Esophagus squamous epithelium (tissue), 5 donors: ENCODE measurements at regions not wholly inside any gene's neighbourhood (a gene's known extent, or its start where the extent isn't known, plus 50 kb on each side); places are given as distances from the start of the nearest gene placed in this dataset.
A peak's percentile ranks its signal among the peaks of the same experiment; 100 is the strongest.

Source experiments
- DNase-seq: peaks from one replicate; lab custom pipeline; 2025; lab: John Stamatoyannopoulos, UW
- H3K27ac ChIP-seq, 4 donors: fragments of 200-600 bp; sonication (generic); one replicate each; pipeline ENCODE4 v1.5.1; 2016 to 2019; ENCODE audit warnings: mild to moderate bottlenecking in 1 of 4
- H3K27me3 ChIP-seq, 4 donors: fragments of 200-600 bp; sonication (generic); 1 replicate in 3 of 4; 2 replicates in 1 of 4; pipeline versions ENCODE4 v1.5.1 to v1.6.0; 2017 to 2021; ENCODE audit warnings: antibody characterized with exemption in 1 of 4
- H3K36me3 ChIP-seq, 3 donors: fragments of 200-600 bp; sonication (generic); one replicate each; pipeline ENCODE4 v1.5.1; 2016 to 2019
- H3K4me1 ChIP-seq, 3 donors: fragments of 200-600 bp; sonication (generic); one replicate each; pipeline ENCODE4 v1.5.1; 2017 to 2019
- H3K4me3 ChIP-seq, 4 donors: fragments of 200-600 bp; sonication (generic); 1 replicate in 3 of 4; 2 replicates in 1 of 4; pipeline ENCODE4 v1.5.1; 2016 to 2019; ENCODE audit warnings: mild to moderate bottlenecking in 2 of 4, moderate library complexity in 1 of 4
- H3K9me3 ChIP-seq, 3 donors: fragments of 200-600 bp; sonication (generic); one replicate each; pipeline ENCODE4 v1.5.1; 2016 to 2019
- POLR2A ChIP-seq, 4 donors: fragments of 450-650 bp; IDR thresholded peaks; one replicate each; pipeline ENCODE4 v1.6.1; 2017; ENCODE audit warnings: antibody characterized with exemption in 4 of 4, mild to moderate bottlenecking in 4 of 4, moderate library complexity in 3 of 4
- WGBS, 2 donors: methylation state at CpG; one replicate each; pipeline ENCODE4 v1.1.5; 2018; 5-methylcytosine and 5-hydroxymethylcytosine counted together
- intact Hi-C: fragments of 100-400 bp; cut with DNase I; formaldehyde crosslinking; loops from one replicate; pipeline ENCODE4 v1.15.0; 2022
- TF ChIP-seq, protein P1 (sequence below), 6 experiments: fragments of 450-650 bp in 4 of 6; fragments of 200-600 bp in 2 of 6; sonication (generic) in 2 of 6; IDR thresholded peaks; one replicate each; pipeline ENCODE4 v1.5.1; 2016 to 2019; ENCODE audit warnings: antibody characterized with exemption in 6 of 6, mild to moderate bottlenecking in 4 of 6, moderate library complexity in 4 of 6
- donor health status: DM: yes; HTN: yes; CAD: no.

DNA sequence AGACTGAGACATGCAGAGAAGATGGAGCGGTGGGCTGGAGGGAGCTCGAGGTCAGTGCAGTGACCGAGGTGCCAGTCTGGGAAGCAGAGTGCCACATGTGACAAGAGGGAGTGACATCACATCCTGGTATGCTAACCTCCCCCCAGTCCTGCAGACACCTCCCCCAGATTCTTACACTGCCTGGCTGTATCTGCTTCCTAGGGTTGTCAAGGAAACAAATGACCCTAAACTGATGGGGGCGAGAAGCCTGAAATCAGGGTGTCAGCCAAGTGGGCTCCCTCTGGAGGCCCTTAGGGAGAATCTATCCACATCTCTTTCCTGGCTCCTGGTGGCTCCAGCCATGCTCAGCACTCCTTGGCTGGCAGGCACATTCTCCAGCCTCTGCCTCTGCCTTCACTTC, 316.1 kb upstream of the ZMIZ1 start:
- H3K9me3 ChIP-seq = no peaks in the 10 kb centered on the region
- TF ChIP-seq, protein P1, sequence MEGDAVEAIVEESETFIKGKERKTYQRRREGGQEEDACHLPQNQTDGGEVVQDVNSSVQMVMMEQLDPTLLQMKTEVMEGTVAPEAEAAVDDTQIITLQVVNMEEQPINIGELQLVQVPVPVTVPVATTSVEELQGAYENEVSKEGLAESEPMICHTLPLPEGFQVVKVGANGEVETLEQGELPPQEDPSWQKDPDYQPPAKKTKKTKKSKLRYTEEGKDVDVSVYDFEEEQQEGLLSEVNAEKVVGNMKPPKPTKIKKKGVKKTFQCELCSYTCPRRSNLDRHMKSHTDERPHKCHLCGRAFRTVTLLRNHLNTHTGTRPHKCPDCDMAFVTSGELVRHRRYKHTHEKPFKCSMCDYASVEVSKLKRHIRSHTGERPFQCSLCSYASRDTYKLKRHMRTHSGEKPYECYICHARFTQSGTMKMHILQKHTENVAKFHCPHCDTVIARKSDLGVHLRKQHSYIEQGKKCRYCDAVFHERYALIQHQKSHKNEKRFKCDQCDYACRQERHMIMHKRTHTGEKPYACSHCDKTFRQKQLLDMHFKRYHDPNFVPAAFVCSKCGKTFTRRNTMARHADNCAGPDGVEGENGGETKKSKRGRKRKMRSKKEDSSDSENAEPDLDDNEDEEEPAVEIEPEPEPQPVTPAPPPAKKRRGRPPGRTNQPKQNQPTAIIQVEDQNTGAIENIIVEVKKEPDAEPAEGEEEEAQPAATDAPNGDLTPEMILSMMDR (IDR thresholded peaks at IDR 0.05) = no peak
- no peak for TF ChIP-seq POLR2A (IDR thresholded peaks at IDR 0.05)
- intact Hi-C loops = no loop called here
- 74 to 87% methylated on average over 3 to 4 of the region's 4 CpGs for WGBS, 2 donors
- H3K36me3 ChIP-seq = no peaks in the 10 kb centered on the region
- H3K27ac ChIP-seq = no peak overlapping the region
- no peak overlapping the region for H3K4me3 ChIP-seq
- no peak for DNase-seq
- H3K4me1 ChIP-seq = peaks cover 14 to 19% (median 14%) of the 10 kb centered on the region in 3 donors
- H3K27me3 ChIP-seq = peaks cover 0 to 35% (median 0%) of the 10 kb centered on the region in 4 donors

DNA sequence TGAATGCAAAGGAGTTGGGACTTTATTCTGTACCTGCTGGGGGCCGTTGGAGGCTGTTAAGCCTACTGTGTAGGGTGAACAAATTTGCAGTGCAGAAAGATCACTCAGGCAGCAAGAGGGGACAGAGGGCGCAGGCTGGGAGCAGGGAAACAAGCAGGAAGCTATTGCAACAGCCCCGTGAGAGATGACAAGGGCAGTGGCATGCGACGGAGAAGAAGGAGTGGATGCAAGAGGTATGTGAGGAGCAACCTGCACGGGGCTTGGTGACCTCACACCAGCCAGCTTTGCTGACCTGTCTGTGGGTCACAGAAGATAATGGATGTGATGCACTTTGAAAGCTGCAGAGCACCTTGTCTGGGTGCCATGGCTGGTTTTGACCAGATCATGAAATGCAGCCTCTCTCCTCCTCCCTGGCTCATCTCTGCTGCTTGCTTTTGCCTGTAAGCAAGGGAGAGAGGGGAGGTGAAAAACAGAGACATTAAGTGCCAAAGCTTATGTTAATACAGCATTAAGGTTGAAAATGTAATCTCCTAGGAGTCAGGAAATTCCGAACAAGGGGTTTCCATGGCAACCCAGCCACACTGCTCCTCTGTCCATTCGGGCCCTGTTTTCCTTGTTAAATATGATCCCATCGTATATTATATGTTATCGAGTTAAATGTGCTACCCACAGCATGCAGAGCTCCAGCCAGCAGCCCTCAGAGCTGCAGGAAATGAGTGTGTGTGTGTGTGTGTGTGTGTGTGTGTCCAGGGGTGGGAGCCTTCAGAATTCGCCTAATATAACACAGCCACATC, 314.3 kb upstream of the ZMIZ1 start:
- WGBS, 2 donors = 58 to 60% methylated on average over 10 to 11 of the region's 11 CpGs
- no peak overlapping the region for H3K4me3 ChIP-seq
- intact Hi-C loops = no loop called here
- H3K27ac ChIP-seq = no peak overlapping the region
- TF ChIP-seq, protein P1 (IDR thresholded peaks at IDR 0.05) = no peak
- no peak for TF ChIP-seq POLR2A (IDR thresholded peaks at IDR 0.05)
- H3K9me3 ChIP-seq = no peaks in the 10 kb centered on the region
- DNase-seq = no peak
- no peaks in the 10 kb centered on the region for H3K36me3 ChIP-seq
- H3K27me3 ChIP-seq = peaks cover 0 to 35% (median 0%) of the 10 kb centered on the region in 4 donors
- peaks cover 14 to 23% (median 16%) of the 10 kb centered on the region in 3 donors for H3K4me1 ChIP-seq

DNA sequence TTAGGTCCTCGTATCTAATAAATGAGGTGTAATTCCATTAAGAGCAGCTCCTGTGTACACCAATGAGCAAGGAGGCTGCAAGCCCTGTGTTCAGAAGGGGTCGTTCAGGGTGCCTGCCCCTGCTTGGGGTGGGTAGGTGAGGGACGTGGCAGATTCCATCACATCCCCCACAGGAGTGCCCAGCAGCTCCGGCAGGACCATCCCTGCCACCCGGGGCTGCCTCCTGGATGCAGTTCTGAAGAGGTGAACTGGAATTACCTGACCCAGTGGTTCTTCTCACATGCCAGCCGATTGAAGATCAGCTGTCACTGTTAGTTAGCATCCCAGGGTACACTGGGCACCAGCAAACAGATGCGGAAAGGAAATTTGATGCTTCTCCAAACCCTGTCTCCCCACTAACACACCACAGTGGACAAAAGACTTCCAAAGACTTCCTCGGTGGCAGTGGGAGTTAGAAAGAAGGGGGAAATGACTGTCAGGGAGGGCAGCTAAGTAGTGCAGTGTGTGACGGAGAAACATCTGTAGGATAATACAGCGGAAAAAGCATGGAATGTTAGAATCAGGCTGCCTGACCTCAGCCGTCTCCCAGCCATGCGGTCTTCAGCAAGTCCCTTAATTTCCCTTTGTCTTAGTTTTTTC, 313.6 kb upstream of the ZMIZ1 start:
- Histone ChIP-seq H3K27ac (no peak overlapping the region), H3K4me1 (peaks cover 14 to 23% (median 16%) of the 10 kb centered on the region in 3 donors), H3K4me3 (no peak overlapping the region), H3K36me3 (no peaks in the 10 kb centered on the region), H3K9me3 (no peaks in the 10 kb centered on the region), H3K27me3 (peaks cover 0 to 35% (median 0%) of the 10 kb centered on the region in 4 donors)
- intact Hi-C loops = no loop called here
- no peak for DNase-seq
- 75 to 90% methylated on average over 6 to 7 of the region's 12 CpGs for WGBS, 2 donors
- TF ChIP-seq, protein P1 (IDR thresholded peaks at IDR 0.05) = no peak
- no peak for TF ChIP-seq POLR2A (IDR thresholded peaks at IDR 0.05)

DNA sequence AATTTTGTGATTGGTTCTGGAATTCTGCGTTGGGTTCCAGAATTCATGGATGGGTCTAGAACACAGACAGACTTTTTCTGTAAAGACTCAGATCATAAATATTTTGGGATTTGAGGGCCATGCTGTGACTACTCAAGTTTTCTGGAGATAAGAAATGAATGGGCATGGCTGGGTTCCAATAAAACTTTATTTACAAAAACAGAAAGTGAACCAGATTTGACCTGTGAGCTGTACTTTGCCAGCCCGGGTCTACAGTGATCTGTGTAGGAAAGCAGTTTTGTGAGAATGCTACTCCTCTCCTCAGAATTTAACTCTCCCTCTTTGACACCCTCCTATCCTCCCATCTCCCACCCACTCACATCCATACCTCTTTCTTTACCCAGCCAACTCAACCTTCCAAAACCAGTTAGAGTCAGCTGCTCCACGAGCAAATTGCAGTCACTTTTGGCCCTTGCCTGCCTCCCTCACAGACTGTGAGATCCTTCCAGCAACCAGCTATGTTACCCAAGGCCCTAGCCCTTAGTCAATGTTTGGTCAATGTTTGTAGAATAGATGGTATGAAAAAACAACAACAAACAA, 312.8 kb upstream of the ZMIZ1 start:
- H3K36me3 ChIP-seq = no peaks in the 10 kb centered on the region
- TF ChIP-seq, protein P1 (IDR thresholded peaks at IDR 0.05) = no peak
- TF ChIP-seq POLR2A (IDR thresholded peaks at IDR 0.05) = no peak
- 57 to 73% methylated on average over 3 of the region's 3 CpGs for WGBS, 2 donors
- no peaks in the 10 kb centered on the region for H3K9me3 ChIP-seq
- no peak overlapping the region for H3K4me3 ChIP-seq
- H3K4me1 ChIP-seq = peaks cover 14 to 23% (median 16%) of the 10 kb centered on the region in 3 donors
- intact Hi-C loops = no loop called here
- H3K27me3 ChIP-seq = peaks cover 0 to 35% (median 0%) of the 10 kb centered on the region in 4 donors
- DNase-seq = no peak
- H3K27ac ChIP-seq = peak overlapping the region in 2 of 4 donors; percentile 57 to 66
